ENCODE measurements at regions not wholly inside any gene's neighbourhood (a gene's known extent, or its start where the extent isn't known, plus 50 kb on each side); places are given as distances from the start of the nearest gene placed in this dataset.

DNA sequence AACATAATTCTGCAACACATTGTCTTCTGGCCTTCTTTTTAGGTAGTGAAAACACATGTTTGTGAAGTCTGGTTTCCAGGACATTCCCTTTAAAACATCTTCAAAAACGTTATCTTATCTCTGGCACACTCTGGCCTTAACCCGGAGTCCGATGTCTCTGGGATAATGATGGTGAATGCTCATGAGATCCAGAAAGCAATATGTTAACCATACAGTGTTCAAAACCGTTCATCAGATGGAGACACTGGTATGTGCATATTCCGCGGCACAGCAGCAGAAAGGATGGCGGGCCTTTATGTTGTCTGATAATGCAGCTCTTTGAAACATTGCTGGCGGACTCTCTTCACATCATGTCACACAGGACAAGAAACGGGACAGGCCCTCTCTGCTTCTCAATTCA lies 605.2 kb downstream of the CCDC171 start:
- DNase-seq = no peak

DNA sequence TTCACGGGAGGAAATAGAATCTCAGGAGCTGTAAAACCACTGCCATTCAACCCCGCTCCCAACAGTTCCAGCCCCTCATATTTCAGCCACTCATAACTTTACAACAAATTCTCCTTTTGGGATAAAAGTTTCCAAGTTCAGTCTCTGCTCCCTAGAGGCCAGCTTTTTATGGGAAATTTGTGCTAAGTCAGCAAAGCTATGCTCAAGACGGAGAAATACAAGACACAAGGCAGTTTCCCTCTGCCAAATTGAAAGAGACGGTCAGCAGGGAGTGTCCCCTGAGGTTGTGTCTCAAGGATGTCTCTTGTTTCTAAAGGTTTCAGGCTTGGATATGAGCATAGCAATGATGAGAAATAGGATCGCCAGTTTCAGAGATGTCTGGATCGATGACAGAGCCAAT lies 608.6 kb downstream of the CCDC171 start:
- no peak for DNase-seq

DNA sequence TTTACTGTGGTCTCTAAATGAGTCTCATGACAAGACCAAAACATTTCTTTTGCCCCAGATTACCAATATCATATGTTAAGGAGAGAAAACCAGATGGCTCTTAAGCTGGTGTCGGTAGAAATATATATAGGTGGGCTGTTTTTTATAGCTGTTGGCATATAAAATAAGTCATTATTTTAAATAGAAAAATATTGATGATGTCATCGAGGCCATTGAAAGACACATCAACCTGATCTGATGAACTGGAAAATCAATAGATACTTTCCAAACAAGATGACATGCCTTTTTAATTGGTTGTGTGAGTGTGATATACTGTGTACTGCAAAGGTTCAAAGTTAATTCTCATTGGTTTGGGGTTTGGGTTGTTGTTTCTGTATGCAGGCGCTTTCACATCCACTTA lies 617.3 kb downstream of the CCDC171 start:
- no peak for DNase-seq

DNA sequence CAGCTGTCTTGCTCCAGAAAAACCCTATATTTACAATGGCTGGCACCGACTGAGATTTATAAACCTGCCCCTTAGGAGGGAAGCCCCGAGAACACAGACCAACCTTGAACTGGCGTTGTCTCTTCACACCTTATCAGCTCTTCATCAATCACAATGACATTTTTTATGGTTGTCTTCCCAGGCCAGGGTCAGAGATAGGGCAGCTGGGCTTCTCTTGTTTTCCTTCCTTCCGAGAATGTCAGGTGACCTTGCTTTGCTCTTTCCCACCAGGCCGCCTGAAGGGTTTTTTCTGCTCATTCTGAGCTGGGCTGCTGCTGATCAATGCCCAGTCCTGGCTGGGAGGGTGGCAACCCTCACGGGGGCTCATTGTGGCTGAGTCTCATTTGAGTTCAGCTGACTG lies 619.1 kb downstream of the CCDC171 start:
- DNase-seq = no peak

DNA sequence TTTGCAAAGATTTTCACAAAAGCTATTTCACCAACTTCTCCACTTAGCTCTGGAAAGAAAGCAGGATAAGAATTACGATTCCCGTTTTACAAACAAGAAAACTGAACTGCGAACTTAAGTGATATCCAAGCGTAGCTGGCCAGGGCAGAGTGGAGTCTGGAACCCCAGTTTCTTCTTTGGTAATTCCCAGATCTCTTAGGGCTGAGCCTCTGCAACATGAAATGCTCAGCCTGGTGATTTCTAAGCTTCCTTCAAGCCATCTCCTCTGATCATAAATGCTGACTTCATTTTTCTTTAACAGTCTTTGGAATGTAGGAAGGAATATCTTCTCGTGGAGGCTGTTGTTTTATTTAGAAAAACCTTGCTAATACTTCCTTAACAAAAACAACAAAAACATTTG lies 620.0 kb downstream of the CCDC171 start:
- no peak for DNase-seq

DNA sequence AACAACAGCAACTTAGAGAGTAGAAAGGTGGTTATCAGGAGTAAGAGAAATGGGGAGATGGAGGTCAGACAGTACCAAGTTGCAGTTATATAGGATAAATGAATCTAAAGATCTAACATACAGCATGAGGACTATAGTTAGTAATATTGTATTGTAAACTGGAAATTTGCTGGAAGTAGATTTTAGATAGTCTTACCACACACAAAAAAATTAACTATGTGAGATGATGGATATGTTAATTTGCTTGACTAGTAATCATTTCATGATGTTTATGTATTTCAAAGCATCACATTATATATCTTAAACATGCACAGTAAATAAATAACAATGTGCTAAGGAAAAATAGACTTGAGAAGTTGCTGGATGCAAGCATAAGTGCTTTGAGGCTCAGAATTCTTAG lies 622.1 kb downstream of the CCDC171 start:
- no peak for DNase-seq

DNA sequence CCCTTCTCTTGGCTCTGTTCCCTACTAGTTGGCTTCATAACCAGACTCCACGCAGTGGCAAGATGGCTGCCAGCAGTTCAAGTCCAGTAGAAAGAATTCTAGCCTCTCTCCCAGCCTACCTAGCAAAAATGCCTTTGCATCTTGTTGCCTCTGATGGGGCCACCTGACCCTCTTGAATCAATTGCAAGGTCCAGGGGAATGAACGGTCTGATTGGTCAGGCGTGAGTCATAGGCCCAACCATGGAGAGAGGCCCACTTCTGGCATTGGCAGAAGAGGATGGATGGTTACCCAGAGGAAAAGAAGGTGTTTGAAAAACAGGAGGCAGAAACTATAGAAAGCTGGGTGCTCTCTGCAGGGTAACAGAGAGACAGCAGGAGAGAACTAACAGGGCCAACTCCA lies 622.6 kb downstream of the CCDC171 start:
- no peak for DNase-seq

DNA sequence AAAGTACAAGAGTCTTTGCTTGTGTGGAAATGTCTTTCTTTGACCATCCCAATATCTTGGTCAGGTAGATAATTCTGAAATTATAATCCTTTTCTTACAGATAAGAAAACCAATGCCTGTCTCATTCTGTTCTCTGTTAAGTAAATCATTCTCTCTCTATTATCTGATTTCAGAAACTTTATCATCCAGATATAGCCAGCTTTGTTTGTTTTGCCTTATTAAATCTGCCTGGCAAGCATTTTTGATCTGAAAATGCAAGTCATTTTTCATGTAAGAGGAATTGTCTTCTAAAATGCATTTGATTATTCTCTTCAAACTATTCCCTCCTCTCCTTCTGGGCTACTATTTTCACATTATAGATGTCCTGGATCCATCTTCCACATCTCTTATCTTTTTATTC lies 625.5 kb downstream of the CCDC171 start:
- DNase-seq = no peak

DNA sequence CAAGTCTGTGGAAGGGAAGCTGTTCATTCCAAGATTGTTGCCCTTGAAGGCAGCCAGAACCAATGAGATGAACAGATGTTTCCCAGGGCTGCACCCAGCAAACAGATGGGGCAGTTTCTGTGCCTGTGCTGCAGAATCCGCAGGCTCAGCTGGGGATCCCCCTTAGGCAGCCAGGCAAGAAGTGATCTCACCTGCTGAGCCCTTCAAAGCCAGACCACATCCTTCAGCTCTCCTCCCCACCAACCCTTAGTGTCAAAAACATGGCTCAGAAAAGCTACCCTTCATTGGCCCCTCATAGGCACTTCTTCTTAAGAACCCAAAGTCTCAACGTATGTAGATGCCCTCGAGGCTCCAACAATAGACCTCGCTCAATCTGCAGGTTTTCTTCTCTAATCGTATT lies 626.7 kb downstream of the CCDC171 start:
- DNase-seq = no peak

DNA sequence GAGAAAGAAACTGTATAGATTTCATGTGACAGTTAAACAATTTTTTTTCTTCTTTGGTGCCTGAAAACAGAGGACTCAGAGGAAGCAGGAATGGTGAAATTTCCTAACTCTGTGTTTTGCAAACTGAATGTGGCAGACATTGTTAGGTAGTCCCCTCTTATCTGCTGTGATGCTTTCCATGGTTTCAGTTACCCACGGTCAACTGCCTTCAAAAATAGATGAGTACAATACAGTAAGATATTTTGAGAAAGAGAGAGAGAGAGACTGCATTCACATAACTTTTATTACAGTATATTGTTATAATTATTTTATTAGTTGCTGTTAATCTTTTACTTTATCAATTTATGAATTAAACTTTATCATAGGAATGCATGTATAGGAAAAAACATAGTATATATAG lies 627.2 kb downstream of the CCDC171 start:
- DNase-seq = no peak

DNA sequence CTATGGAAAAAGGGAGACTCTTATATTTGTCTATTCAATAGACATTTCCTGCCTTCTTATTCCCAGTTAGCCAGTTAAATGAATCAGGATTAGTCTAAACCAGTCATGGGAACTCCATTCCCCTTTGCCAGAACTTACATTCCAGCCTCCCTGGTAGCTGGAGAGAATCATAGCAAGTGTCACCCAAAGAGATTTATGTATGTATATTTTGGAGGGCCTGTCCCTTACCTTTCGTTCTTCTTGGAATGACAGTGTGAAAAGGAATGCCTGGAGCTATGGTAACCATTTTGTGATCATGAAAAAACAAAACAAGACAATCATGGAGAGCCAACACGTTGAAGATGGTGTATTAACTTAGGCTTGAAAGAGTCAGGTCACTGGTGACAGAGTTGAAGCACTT lies 627.7 kb downstream of the CCDC171 start:
- DNase-seq = no peak

DNA sequence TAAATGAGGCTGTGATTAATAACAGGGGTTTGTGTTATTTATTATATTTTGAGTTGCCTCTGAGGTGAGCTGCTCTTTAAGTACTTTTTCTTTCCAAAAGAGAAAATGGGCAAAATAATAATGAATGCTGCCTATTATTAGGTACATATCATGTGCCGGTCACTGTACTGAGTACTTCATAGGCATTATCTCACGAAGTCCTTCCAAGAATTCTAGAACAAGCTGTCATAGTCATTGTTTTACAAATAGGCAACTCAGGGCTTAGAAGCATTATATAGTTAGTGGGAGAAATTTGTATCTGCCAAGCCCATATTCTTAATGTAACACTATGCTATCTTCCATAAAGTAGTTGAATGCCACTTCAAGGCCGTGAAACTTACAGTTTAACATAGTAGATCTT lies 628.7 kb downstream of the CCDC171 start:
- DNase-seq = no peak

DNA sequence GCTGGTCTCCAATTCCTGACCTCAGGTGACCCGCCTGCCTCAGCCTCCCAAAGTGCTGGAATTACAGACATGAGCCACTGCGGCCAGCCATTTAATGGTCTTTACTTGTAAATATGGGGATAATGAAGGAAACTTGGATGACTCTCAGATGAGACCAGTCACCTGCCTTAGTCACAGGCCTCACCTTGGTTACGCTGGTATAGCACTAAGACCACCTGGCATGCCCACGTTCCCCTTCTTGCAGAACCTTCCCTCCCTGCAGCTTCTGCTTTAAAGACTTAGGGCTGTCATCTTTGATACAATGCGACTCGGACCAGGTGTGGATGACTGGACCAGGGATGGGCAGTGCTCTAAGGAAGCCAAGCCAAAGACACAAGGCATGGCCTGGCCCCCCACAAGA lies 629.9 kb downstream of the CCDC171 start:
- DNase-seq = no peak

DNA sequence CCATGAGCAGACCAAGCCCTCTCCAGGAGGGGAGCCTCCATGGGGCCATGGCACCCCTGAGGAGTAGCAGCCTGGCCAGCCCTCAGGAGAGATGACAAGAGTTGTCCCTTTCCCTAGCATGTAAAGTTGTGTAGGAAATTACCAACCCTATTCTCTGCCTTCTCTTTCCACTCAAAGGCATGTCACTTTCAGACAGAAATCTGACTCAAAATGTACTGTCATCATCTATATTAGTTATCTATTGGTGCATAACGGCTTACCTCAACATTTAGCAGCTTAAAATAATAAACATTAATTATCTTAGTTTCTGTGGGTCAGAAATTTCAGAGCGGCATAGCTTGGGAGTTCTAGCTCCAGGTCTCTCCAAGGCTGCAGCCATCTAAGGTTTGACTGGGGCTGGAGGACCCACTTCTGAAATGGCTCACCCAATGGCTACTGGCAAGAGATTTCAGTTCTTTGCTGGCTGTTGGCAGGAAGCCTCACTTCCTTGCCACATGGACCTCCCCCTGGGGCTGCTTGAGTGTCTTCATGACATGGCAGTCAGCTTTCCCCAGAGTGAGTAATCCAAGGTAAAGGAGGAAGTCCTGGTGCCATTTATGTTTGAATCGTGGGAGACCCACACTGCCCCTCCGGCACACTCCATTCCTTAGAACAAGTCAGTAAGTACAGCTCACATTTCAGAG lies 632.3 kb downstream of the CCDC171 start:
- DNase-seq = no peak

DNA sequence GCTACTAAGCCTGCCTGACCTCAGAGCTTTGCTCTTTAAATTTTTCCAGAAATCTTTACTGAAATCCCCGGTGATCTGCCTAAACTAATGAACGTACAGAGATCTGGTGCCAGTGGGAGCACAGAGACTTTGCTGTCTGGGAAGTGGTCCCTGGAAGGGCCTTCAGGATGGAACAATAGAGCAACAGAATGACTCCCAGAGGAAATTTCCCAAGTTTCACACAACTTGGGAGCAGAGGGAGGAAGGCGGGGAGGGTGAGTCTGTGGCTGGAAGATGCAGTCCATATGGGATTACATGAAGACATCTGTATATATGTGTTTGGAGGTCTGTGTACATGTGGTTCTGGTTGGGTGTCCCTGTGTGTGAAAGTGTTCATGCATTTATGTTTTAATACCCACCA lies 638.3 kb downstream of the CCDC171 start:
- no peak for DNase-seq

DNA sequence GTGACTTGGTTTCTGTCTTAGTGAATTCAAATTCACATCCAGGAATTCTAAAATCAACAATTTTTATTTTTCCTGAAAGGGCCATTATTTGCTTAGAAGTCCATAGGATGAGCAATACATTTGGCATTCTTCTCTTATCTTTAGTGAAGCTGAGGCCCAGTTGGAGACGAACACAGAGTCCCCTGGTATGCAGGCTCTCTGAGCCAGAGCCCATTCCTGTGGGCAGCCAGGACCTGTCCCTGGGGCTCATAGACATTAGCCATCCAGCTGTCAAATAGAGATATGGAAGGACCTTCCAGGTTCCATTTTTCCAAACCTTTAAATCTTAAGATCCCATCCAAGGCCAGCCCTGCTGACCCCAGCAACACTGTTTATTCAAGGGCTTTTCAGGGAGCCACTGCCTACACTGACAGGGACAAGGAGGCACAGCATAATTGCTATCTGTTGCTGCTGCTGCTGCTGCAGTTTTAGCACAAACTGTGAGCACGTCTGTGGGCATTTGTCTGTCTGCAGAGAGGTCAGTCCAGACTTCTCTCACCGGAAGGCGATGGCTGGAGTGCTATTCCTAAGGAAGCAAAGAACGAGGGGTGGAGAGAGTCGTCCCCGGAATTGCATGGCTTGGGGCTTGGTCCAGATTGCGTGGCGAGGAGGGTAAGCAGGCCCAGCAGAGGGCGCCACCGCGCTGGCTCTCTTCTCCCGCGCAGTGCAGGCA lies 639.0 kb downstream of the CCDC171 start:
- peak; percentile 54 for DNase-seq

DNA sequence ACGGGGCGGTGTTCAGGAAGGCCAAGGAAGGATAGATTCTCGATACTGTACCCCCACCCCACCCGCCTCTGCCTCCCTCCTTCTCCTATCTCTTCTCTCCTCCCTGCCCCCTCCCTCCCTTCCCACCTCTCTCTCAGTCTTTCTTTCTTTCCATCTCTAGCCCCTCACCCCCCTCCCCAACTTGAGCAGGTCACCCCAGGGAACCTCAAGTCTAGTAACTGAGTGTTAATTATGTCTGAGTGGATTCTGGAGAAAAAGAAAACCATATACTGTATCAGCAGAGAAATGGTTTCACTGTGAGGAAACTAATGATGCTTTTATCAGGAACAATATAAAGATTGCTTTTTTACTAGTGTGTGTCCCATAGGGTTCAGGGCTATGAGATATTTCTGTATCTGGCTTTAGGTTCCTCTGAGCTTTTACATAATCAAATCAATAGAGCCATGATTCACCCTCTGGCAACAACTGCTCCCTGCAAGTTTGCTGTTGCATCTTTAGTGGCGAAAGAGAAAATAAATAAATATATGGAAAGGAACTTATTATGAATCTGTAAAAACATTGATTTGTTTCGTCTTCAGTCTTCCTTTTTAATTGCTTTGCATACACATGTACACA lies 639.7 kb downstream of the CCDC171 start:
- no peak for DNase-seq

DNA sequence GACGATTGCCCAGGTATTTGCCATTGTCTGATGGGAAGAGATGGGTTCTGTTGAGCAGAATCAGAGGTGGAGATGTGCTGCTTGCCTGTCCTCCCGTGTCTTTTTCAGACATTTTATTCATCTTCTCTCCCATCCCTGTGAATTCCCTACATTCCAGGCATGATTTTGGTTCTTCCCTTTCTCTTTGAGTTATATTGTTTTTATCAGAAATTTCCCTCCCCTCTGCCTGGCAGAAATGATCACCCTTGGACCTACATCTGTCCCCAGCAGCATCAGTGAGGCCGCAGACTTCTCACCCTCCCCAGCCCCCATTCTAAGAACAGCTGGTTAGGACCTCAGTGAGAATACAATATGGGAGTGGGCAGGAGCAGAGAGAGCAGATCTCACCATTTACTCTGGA lies 640.2 kb downstream of the CCDC171 start:
- DNase-seq = no peak

DNA sequence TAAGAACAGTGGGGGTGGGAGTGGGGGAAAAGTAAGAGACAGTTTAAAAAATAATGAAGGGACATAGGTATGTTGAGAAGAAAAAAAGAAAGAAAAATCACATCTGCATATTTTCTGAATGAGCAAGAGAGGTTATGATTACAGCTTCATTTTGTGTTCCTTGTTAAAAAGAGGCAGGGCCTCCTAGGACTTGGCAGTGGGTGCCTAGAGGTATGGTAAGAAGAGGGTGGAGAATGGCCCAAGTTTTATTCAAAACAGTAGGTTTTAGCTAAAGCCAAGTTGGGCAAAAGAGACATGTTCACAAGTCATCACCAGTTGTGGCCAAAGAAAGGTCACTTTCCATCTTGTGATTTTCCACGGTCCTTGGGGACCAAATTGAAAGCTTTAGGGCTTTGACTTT lies 643.4 kb downstream of the CCDC171 start:
- no peak for DNase-seq

DNA sequence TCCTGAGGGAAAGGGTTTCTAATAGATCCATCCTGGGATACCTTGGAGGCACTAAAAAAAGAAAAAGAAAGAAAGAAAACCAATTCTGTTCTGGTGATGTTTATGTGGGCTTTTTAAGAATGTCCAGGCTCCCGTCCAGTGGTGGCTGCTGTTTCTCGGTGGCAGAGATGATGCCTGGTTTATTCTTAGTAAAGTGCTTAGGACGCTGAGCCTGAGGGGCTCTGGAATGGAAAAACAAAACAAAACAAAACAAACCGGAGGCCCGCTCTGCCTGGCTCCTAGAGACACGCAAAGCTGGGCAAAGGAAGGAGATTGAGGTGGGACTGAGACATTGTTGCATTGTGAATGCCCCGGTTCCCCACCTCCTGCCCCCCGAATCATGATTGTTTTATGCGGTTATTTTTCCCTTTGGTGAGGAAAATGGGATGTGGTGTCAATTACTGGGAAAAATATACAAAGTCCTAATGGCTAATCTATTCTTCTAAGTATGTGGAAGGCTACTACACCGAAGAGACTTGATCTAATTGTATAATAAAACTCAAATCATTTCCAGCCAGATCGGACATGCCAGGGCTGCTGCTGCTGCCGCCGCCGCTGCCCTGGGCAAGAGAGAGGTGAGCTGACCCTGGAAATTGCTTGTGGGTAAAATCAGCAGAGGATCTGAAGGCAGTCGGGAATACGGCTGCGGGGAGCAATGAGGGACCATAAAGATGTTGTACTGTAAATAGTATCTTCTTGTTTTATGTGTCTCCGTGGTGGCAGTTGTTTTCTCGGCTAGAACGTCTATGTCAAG lies 644.9 kb downstream of the CCDC171 start:
- DNase-seq = no peak

DNA sequence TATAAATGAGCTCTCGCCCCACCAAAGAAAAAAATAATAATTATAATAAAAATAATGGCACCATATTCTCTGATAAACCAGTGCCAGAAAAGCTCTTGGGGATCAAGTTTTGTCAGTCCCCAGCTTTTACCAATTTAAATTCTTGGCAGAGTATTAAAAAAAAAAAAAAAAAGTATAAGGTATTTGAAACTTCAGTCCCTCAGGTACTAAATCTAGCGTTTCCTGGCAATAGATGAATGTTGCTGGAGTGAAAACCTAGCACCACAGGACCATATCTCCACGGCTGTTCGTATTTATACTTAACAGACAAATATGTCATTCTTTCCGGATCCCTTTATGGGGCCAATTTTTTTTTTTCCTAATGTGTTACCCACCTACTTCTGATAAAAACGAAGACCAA lies 646.2 kb downstream of the CCDC171 start:
- no peak for DNase-seq

DNA sequence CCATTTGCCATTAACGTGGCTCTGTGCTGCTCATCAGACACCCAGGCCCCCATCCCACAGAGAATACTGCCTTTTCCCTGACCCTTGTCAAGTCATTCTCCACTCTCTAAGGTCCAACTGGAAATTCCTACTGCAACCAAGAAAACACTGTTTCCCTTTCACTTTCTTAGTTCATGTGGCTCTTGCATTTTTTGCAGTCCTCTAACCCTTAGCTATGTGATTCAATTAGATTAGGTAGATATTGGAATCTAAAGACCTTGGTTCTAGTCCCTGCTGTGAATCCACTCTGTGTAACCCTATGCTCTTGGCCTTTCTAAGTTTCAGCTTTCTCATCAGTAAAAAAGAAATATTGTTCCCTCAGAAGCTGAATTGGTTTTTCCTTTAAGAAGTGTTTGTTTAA lies 649.4 kb downstream of the CCDC171 start:
- no peak for DNase-seq

DNA sequence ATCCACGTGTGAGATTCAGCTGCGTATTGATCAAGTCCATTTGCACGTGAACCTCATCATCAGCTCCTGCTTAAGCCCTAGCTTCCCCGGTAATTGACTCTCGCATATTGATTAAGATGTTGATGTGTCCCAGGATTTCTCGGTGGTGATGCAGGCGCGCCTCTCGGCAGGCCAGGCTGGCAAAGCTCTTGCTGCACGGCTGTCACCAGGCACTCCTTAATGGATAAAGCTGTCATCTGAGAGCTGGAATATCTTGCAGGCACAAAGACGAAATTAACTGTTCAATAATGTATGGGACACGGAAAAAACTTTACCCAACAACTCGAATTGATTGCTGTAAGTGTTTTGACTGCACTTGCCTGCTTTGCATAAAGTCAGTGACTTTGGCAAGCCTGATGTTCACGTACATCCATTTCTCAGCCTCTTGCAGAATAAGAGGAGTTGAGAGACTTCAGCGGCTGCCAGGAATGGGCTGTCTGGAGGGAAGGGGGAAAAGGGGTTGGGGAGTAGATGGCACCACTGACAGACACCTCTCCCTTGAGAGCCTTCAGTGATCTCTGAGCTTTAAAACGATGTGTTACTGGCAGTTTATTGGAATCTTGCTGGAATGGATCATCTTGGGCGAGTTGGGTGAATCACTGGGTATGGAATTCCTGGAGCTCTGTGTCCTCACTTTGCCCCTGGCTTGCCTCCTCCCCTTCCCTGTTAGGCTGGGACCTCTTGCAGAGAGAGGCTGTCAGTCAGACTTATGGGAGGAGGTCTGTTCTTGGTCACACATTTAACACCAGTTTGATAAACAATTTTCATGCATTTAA lies 650.3 kb downstream of the CCDC171 start:
- DNase-seq = no peak

Data from NCI-H1436 (cell line).